T-cell (primary cell): ENCODE measurements at regions not wholly inside any gene's neighbourhood (a gene's known extent, or its start where the extent isn't known, plus 50 kb on each side); places are given as distances from the start of the nearest gene placed in this dataset.
A peak's percentile ranks its signal among the peaks of the same experiment; 100 is the strongest.

Experiments
- ATAC-seq, 4 experiments: fragments of 200-7000 bp in 3 of 4; fragments of 150-1000 bp in 1 of 4; cut with Tn5 transposase; replicated peaks in 1 of 4; 1 replicate in 3 of 4; 2 replicates in 1 of 4; pipeline ENCODE4 v1.10.0; 2021; ENCODE audit warnings: moderate library complexity in 3 of 4, mild to moderate bottlenecking in 2 of 4, moderate number of reproducible peaks in 1 of 4
- CTCF ChIA-PET, 2 donors: fragments of 300-600 bp; sonication (Branson Sonifier 250); formaldehyde crosslinking; loops; one replicate each; lab custom pipeline; 2022; ENCODE audit warnings: antibody characterized with exemption in 2 of 2; lab: Charles Lee
- POLR2A ChIA-PET, 2 donors: fragments of 300-600 bp; sonication (Branson Sonifier 250); formaldehyde crosslinking; loops; one replicate each; lab custom pipeline; 2022; ENCODE audit warnings: antibody characterized with exemption in 2 of 2; lab: Charles Lee
- DNase-seq, 35 experiments: peaks; one replicate each; pipeline versions ENCODE4 v3.0.0 to v3.0.0-alpha.2; 2013 to 2023
- H3K27ac ChIP-seq: one replicate; pipeline ENCODE4 v1.5.1; 2013; ENCODE audit warnings: low read length
- H3K27me3 ChIP-seq, 2 experiments: replicated peaks in 1 of 2; 1 replicate in 1 of 2; 2 replicates in 1 of 2; pipeline versions ENCODE4 v1.6.1 to v1.7.0; 2013; ENCODE audit warnings: low read length in 1 of 2, mixed read lengths in 1 of 2; ENCODE audit not compliant: control insufficient read depth in 2 of 2, insufficient read depth in 2 of 2; ENCODE audit errors: extremely low read depth in 1 of 2
- H3K36me3 ChIP-seq, 2 donors: 1 replicate in 1 of 2; 2 replicates in 1 of 2; pipeline versions ENCODE4 v1.6.1 to v1.7.0; 2013; ENCODE audit warnings: low read length in 1 of 2; ENCODE audit not compliant: control insufficient read depth in 2 of 2, insufficient read depth in 1 of 2; ENCODE audit errors: extremely low read depth in 1 of 2
- H3K4me1 ChIP-seq, 2 experiments: 1 replicate in 1 of 2; 2 replicates in 1 of 2; pipeline versions ENCODE4 v1.6.1 to v1.7.0; 2013; ENCODE audit warnings: low read length in 2 of 2, mixed read lengths in 1 of 2; ENCODE audit not compliant: insufficient read depth in 2 of 2, control insufficient read depth in 1 of 2; ENCODE audit errors: extremely low read depth in 1 of 2
- H3K4me3 ChIP-seq, 2 donors: 1 replicate in 1 of 2; 2 replicates in 1 of 2; pipeline versions ENCODE4 v1.5.1 to v1.7.0; 2013; ENCODE audit warnings: mild to moderate bottlenecking in 2 of 2, low read length in 1 of 2, moderate library complexity in 1 of 2; ENCODE audit not compliant: control insufficient read depth in 1 of 2; ENCODE audit errors: extremely low read depth in 1 of 2
- H3K9me3 ChIP-seq: 2 replicates; pipeline ENCODE4 v1.7.0; 2013
- H3K27ac Mint-ChIP-seq, 2 donors: one replicate each; pipeline ENCODE4 v1.8.0; 2020 to 2021; ENCODE audit warnings: mild to moderate bottlenecking in 2 of 2, mixed read lengths in 2 of 2
- H3K27me3 Mint-ChIP-seq, 2 donors: one replicate each; pipeline ENCODE4 v1.8.0; 2021 to 2022; ENCODE audit warnings: mixed read lengths in 2 of 2
- H3K36me3 Mint-ChIP-seq: one replicate; pipeline ENCODE4 v1.8.0; 2021; ENCODE audit warnings: mixed read lengths
- H3K4me1 Mint-ChIP-seq, 3 donors: one replicate each; pipeline ENCODE4 v1.8.0; 2020 to 2022; ENCODE audit warnings: mixed read lengths in 3 of 3, mild to moderate bottlenecking in 1 of 3
- H3K4me3 Mint-ChIP-seq, 3 donors: one replicate each; pipeline ENCODE4 v1.8.0; 2020 to 2022; ENCODE audit warnings: mild to moderate bottlenecking in 3 of 3, mixed read lengths in 3 of 3, moderate library complexity in 3 of 3
- H3K9me3 Mint-ChIP-seq, 3 donors: one replicate each; pipeline ENCODE4 v1.8.0; 2020 to 2022; ENCODE audit warnings: mixed read lengths in 3 of 3
- WGBS: methylation state at CpG from one replicate; pipeline ENCODE4 v1.1.5; 2013; ENCODE audit warnings: missing lambda C conversion rate; ENCODE audit not compliant: insufficient coverage; 5-methylcytosine and 5-hydroxymethylcytosine counted together

- no peak overlapping the region for H3K27ac Mint-ChIP-seq
- ATAC-seq = no peak
- POLR2A ChIA-PET = no interaction called here
These were observed 52.3 kb upstream of the SNTG2 start for GRCh38 chr2:898319-898718.

GRCh38 chr2:897091-897490 lies 53.6 kb upstream of the SNTG2 start:
- 86% methylated on average over 1 of the region's 2 CpGs for WGBS
- no peak for ATAC-seq
- H3K36me3 Mint-ChIP-seq = peaks cover 4% of the 10 kb centered on the region
- H3K27me3 Mint-ChIP-seq = peaks cover 13 to 17% of the 10 kb centered on the region in 2 donors
- H3K4me3 Mint-ChIP-seq = no peak overlapping the region
- peaks cover 0 to 9% (median 4%) of the 10 kb centered on the region in 3 donors for H3K4me1 Mint-ChIP-seq
- DNase-seq = no peak
- H3K27ac ChIP-seq = no peak overlapping the region
- peaks cover 12 to 25% (median 19%) of the 10 kb centered on the region in 3 donors for H3K9me3 Mint-ChIP-seq
- no peaks in the 10 kb centered on the region for H3K36me3 ChIP-seq
- ChIA-PET CTCF (no interaction called here), POLR2A (no interaction called here)
- H3K4me1 ChIP-seq = no peaks in the 10 kb centered on the region
- H3K9me3 ChIP-seq = no peaks in the 10 kb centered on the region
- H3K27me3 ChIP-seq = peaks cover 0 to 16% of the 10 kb centered on the region in 2 experiments
- no peak overlapping the region for H3K27ac Mint-ChIP-seq
- H3K4me3 ChIP-seq = no peak overlapping the region

More at GRCh38 chr2:898319-898718, 52.3 kb upstream of the SNTG2 start:
- CTCF ChIA-PET = no interaction called here
- Mint-ChIP-seq H3K4me1 (no peaks in the 10 kb centered on the region), H3K4me3 (no peak overlapping the region), H3K36me3 (peaks cover 4% of the 10 kb centered on the region), H3K9me3 (peaks cover 12 to 25% (median 19%) of the 10 kb centered on the region in 3 donors), H3K27me3 (peaks cover 6% of the 10 kb centered on the region in 2 donors)
- WGBS = no CpG with 5 or more reads among the region's 2 CpGs
- peaks cover 0 to 7% of the 10 kb centered on the region in 2 experiments for H3K27me3 ChIP-seq
- no peaks in the 10 kb centered on the region for H3K36me3 ChIP-seq
- no peak overlapping the region for H3K4me3 ChIP-seq
- H3K9me3 ChIP-seq = no peaks in the 10 kb centered on the region
- no peaks in the 10 kb centered on the region for H3K4me1 ChIP-seq
- no peak for DNase-seq
- no peak overlapping the region for H3K27ac ChIP-seq

GRCh38 chr2:893311-893710 lies 57.3 kb upstream of the SNTG2 start:
- WGBS = 52% methylated on average over 3 of the region's 7 CpGs
- H3K27ac Mint-ChIP-seq = no peak overlapping the region
- ATAC-seq = no peak

GRCh38 chr2:892892-893291 lies 57.8 kb upstream of the SNTG2 start:
- Mint-ChIP-seq H3K27me3 (peaks cover 30 to 39% of the 10 kb centered on the region in 2 donors), H3K9me3 (peaks cover 12 to 19% (median 14%) of the 10 kb centered on the region in 3 donors), H3K4me1 (peaks cover 0 to 12% (median 4%) of the 10 kb centered on the region in 3 donors), H3K27ac (no peak overlapping the region), H3K4me3 (peak overlapping the region in 1 of 3 donors; percentile 15), H3K36me3 (no peaks in the 10 kb centered on the region)
- H3K9me3 ChIP-seq = no peaks in the 10 kb centered on the region
- DNase-seq (no peak), ATAC-seq (no peak)
- H3K27me3 ChIP-seq = peaks cover 0 to 34% of the 10 kb centered on the region in 2 experiments
- no peak overlapping the region for H3K4me3 ChIP-seq
- H3K27ac ChIP-seq = no peak overlapping the region
- ChIA-PET POLR2A (no interaction called here), CTCF (interaction anchor here in 1 of 2 donors (0.6 kb wide), 1 partner anchor 158 kb away, joined by 3 read pairs; no protein-coding TSS in a partner anchor)
- no peaks in the 10 kb centered on the region for H3K4me1 ChIP-seq
- WGBS = 37% methylated on average over 10 of the region's 13 CpGs
- H3K36me3 ChIP-seq = no peaks in the 10 kb centered on the region

More at GRCh38 chr2:893311-893710, 57.3 kb upstream of the SNTG2 start:
- Histone ChIP-seq H3K4me1 (no peaks in the 10 kb centered on the region), H3K4me3 (no peak overlapping the region), H3K9me3 (no peaks in the 10 kb centered on the region), H3K36me3 (no peaks in the 10 kb centered on the region), H3K27ac (no peak overlapping the region), H3K27me3 (peaks cover 0 to 32% of the 10 kb centered on the region in 2 experiments)
- peaks cover 30 to 39% of the 10 kb centered on the region in 2 donors for H3K27me3 Mint-ChIP-seq
- no peak for DNase-seq
- ChIA-PET CTCF (interaction anchor here in 1 of 2 donors (0.6 kb wide), 1 partner anchor 158 kb away, joined by 3 read pairs; no protein-coding TSS in a partner anchor), POLR2A (no interaction called here)
- H3K4me1 Mint-ChIP-seq = peaks cover 0 to 12% (median 4%) of the 10 kb centered on the region in 3 donors
- H3K4me3 Mint-ChIP-seq = no peak overlapping the region
- peaks cover 12 to 20% (median 15%) of the 10 kb centered on the region in 3 donors for H3K9me3 Mint-ChIP-seq
- H3K36me3 Mint-ChIP-seq = no peaks in the 10 kb centered on the region

GRCh38 chr2:892401-892800 lies 58.2 kb upstream of the SNTG2 start:
- no peak overlapping the region for H3K27ac ChIP-seq
- POLR2A ChIA-PET = no interaction called here
- no peaks in the 10 kb centered on the region for H3K36me3 ChIP-seq
- peaks cover 30 to 39% of the 10 kb centered on the region in 2 donors for H3K27me3 Mint-ChIP-seq
- peaks cover 0 to 38% of the 10 kb centered on the region in 2 experiments for H3K27me3 ChIP-seq
- WGBS = 32% methylated on average over 11 of the region's 11 CpGs
- H3K4me3 Mint-ChIP-seq = no peak overlapping the region
- no peak overlapping the region for H3K27ac Mint-ChIP-seq
- no peaks in the 10 kb centered on the region for H3K36me3 Mint-ChIP-seq
- H3K9me3 ChIP-seq = no peaks in the 10 kb centered on the region
- CTCF ChIA-PET = no interaction called here
- H3K9me3 Mint-ChIP-seq = peaks cover 9 to 14% (median 12%) of the 10 kb centered on the region in 3 donors
- peaks cover 0 to 12% (median 4%) of the 10 kb centered on the region in 3 donors for H3K4me1 Mint-ChIP-seq
- no peaks in the 10 kb centered on the region for H3K4me1 ChIP-seq
- DNase-seq (no peak), ATAC-seq (no peak)
- H3K4me3 ChIP-seq = no peak overlapping the region

GRCh38 chr2:891734-892133 lies 58.9 kb upstream of the SNTG2 start:
- ATAC-seq (no peak), DNase-seq (no peak)
- Histone ChIP-seq H3K4me1 (no peaks in the 10 kb centered on the region), H3K9me3 (no peaks in the 10 kb centered on the region), H3K27me3 (peaks cover 0 to 40% of the 10 kb centered on the region in 2 experiments), H3K27ac (no peak overlapping the region), H3K36me3 (no peaks in the 10 kb centered on the region), H3K4me3 (no peak overlapping the region)
- Mint-ChIP-seq H3K4me1 (peaks cover 0 to 12% (median 4%) of the 10 kb centered on the region in 3 donors), H3K36me3 (no peaks in the 10 kb centered on the region), H3K27me3 (peaks cover 30 to 41% of the 10 kb centered on the region in 2 donors), H3K9me3 (peaks cover 9 to 13% (median 12%) of the 10 kb centered on the region in 3 donors), H3K4me3 (no peak overlapping the region), H3K27ac (no peak overlapping the region)
- no CpG with 5 or more reads among the region's 4 CpGs for WGBS
- ChIA-PET POLR2A (interaction anchor here in 1 of 2 donors (0.6 kb wide), 1 partner anchor 22 kb away, joined by 3 read pairs; no protein-coding TSS in a partner anchor), CTCF (no interaction called here)
